Mesothelial cell of epicardium (in vitro differentiated cells): ENCODE measurements at regions not wholly inside any gene's neighbourhood (a gene's known extent, or its start where the extent isn't known, plus 50 kb on each side); places are given as distances from the start of the nearest gene placed in this dataset.

Experiments used
- DNase-seq, 2 experiments: peaks; one replicate each; pipeline ENCODE4 v3.0.0; 2021; ENCODE audit warnings: low spot score in 2 of 2; ENCODE audit not compliant: unreplicated experiment in 2 of 2
- H3K27ac Mint-ChIP-seq: 2 replicates; pipeline ENCODE4 v1.8.0; 2021; ENCODE audit warnings: mixed read lengths
- H3K27me3 Mint-ChIP-seq: 2 replicates; pipeline ENCODE4 v1.8.0; 2021; ENCODE audit warnings: low read depth, mixed read lengths
- H3K36me3 Mint-ChIP-seq: 2 replicates; pipeline ENCODE4 v1.8.0; 2021; ENCODE audit warnings: mixed read lengths
- H3K4me1 Mint-ChIP-seq: 2 replicates; pipeline ENCODE4 v1.8.0; 2021; ENCODE audit warnings: mixed read lengths
- H3K4me3 Mint-ChIP-seq: 2 replicates; pipeline ENCODE4 v1.8.0; 2021; ENCODE audit warnings: mild to moderate bottlenecking, moderate library complexity, mixed read lengths
- H3K9me3 Mint-ChIP-seq: 2 replicates; pipeline ENCODE4 v1.8.0; 2021; ENCODE audit warnings: mixed read lengths
- TF ChIP-seq, protein P1 (sequence below): fragments of 200-600 bp; sonication (generic); IDR thresholded peaks from one replicate; pipeline ENCODE4 v1.5.0; 2021; ENCODE audit warnings: antibody characterized with exemption; ENCODE audit not compliant: unreplicated experiment

DNA sequence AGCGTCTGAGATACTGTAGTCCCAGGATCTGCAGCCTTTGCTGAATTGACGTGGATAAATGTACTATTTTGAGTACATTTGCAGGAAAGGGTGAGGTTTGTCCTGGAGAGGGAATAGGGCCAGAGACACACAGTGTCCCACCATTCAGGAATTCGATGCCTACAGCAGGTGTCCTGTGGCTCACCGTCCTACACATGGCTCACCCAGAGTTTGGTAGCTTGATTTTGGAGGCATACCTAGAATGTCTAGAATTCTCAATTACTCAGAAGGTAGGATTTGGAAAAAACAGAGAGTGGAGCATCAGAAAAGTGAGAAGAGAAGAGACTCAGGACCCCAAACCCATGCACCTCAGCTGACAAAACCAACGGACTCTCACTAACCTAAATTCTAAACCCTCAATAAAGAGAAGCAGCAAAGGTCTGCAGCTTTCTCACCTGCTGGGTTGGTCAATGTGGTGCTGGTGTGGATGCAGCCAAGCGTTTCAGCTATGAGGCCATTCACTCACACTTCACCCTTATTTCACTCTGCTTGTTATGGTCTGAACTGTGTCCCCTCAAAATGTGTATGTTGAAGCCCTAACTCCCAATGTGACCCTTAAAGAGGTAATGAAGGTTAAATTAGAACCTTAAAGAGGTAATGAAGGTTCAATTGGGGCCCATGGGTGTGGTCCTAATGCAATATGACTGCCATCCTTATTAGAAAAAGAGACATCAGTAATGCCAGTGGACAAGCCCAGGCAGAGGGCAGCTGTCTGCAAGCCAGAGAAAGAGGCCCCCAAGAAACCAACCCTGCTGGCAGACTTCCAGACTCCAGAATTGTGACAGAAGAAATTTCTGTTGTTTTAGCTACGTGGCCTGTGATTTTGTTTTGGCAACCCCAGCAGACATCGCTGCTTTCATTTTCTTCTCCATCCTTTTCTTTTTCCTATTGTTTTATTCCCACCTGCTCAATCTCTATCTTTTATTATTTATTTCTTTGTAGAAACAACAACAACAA, 187.8 kb downstream of the SNX19 start:
- peak overlapping the region; percentile 55 for H3K27ac Mint-ChIP-seq
- TF ChIP-seq, protein P1, sequence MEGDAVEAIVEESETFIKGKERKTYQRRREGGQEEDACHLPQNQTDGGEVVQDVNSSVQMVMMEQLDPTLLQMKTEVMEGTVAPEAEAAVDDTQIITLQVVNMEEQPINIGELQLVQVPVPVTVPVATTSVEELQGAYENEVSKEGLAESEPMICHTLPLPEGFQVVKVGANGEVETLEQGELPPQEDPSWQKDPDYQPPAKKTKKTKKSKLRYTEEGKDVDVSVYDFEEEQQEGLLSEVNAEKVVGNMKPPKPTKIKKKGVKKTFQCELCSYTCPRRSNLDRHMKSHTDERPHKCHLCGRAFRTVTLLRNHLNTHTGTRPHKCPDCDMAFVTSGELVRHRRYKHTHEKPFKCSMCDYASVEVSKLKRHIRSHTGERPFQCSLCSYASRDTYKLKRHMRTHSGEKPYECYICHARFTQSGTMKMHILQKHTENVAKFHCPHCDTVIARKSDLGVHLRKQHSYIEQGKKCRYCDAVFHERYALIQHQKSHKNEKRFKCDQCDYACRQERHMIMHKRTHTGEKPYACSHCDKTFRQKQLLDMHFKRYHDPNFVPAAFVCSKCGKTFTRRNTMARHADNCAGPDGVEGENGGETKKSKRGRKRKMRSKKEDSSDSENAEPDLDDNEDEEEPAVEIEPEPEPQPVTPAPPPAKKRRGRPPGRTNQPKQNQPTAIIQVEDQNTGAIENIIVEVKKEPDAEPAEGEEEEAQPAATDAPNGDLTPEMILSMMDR: no peak
- H3K4me3 Mint-ChIP-seq: no peak overlapping the region
- H3K27me3 Mint-ChIP-seq: no peaks in the 10 kb centered on the region
- no peak for DNase-seq
- peaks cover 24% of the 10 kb centered on the region for H3K36me3 Mint-ChIP-seq
- H3K4me1 Mint-ChIP-seq: peaks cover 36% of the 10 kb centered on the region
- H3K9me3 Mint-ChIP-seq: peaks cover 43% of the 10 kb centered on the region

DNA sequence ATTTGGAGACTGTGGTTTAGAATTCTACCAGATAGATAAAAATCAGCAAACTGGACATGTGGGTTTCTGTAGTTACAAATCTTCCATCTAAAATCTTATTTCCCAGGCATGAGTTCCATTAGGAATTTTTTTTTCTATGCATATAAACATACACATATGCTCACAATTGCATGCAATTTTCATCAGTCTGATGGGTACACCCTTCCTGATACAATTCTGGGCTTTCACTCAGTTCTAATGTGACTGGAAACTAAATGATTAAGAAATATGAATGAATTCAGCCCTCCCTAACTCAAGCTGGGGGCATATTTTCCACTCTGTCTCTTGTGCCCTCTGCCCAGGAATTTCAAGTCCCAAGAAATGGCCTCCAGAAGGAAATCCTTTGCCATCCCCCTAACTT, 187.1 kb downstream of the SNX19 start:
- H3K4me3 Mint-ChIP-seq: no peak overlapping the region
- H3K36me3 Mint-ChIP-seq: peaks cover 24% of the 10 kb centered on the region
- H3K4me1 Mint-ChIP-seq: peaks cover 36% of the 10 kb centered on the region
- peaks cover 46% of the 10 kb centered on the region for H3K9me3 Mint-ChIP-seq
- no peak for DNase-seq
- no peaks in the 10 kb centered on the region for H3K27me3 Mint-ChIP-seq
- TF ChIP-seq, protein P1: no peak
- no peak overlapping the region for H3K27ac Mint-ChIP-seq

DNA sequence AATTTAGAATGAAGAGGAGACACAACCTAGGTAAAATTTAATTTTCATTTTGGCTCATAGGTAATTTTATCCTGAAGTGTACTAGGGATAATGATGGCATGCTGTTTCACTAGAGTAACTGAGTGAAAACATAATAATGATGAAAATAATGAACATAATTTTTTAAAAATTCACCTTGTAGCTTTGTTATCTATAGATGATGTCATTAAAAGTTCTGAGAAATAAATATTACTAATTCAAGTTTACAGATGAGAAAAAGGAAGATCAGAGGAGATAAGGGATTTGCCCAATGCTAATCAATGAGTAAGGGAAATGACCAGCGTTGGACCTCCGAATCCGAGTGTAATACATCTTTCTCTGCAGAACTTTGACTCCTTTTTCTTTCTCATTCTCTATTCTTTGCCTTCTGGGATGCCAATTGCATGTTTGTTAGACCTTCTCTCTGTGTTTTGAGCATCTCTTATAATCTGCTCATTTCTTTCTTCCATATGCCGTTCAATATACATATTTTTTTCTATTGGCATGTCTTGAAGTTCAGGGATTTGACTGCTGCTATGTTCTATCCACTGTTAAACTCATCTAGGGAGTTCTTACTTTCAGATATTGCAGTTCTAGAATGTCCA, 186.5 kb downstream of the SNX19 start:
- Mint-ChIP-seq H3K27ac (no peak overlapping the region), H3K4me1 (peaks cover 36% of the 10 kb centered on the region), H3K36me3 (peaks cover 27% of the 10 kb centered on the region), H3K4me3 (no peak overlapping the region), H3K27me3 (no peaks in the 10 kb centered on the region), H3K9me3 (peaks cover 52% of the 10 kb centered on the region)
- no peak for DNase-seq
- TF ChIP-seq, protein P1: no peak

DNA sequence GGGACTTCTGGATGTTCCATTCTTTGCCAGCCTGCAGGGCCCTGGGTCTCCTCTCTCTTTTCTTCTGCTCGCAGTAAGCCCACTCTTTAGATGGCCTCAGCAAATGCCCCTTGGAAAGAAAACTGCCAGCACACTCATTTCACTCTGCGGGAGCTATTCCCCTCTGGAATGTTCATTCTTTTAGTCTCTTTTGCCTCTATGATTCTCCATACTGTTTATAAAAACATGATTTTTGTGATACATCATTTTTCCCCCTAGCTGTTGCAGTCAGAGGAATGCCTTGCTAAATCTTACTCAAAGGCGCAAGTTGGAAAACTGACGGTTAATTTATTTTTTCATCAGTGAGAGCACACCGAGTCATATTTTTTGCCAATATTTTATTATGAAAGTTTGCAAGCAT, 184.9 kb downstream of the SNX19 start:
- peaks cover 26% of the 10 kb centered on the region for H3K4me1 Mint-ChIP-seq
- no peak overlapping the region for H3K27ac Mint-ChIP-seq
- no peak for DNase-seq
- TF ChIP-seq, protein P1: no peak
- H3K9me3 Mint-ChIP-seq: peaks cover 61% of the 10 kb centered on the region
- H3K36me3 Mint-ChIP-seq: peaks cover 31% of the 10 kb centered on the region
- no peaks in the 10 kb centered on the region for H3K27me3 Mint-ChIP-seq
- no peak overlapping the region for H3K4me3 Mint-ChIP-seq

- Mint-ChIP-seq H3K27ac (no peak overlapping the region), H3K36me3 (peaks cover 31% of the 10 kb centered on the region), H3K27me3 (no peaks in the 10 kb centered on the region), H3K4me3 (no peak overlapping the region), H3K9me3 (peaks cover 61% of the 10 kb centered on the region), H3K4me1 (peaks cover 26% of the 10 kb centered on the region)
- TF ChIP-seq, protein P1: no peak
- DNase-seq: no peak
Observed at GRCh38 chr11:130732476-130732875, 183.8 kb downstream of the SNX19 start.
